Vagina (tissue), 2 donors: ENCODE measurements at regions not wholly inside any gene's neighbourhood (a gene's known extent, or its start where the extent isn't known, plus 50 kb on each side); places are given as distances from the start of the nearest gene placed in this dataset.

Experiments
- CTCF ChIP-seq, 3 experiments: fragments of 450-650 bp in 2 of 3; fragments of 200-600 bp in 1 of 3; sonication (generic) in 1 of 3; IDR thresholded peaks; one replicate each; pipeline ENCODE4 v1.5.1; 2017 to 2019; ENCODE audit warnings: antibody characterized with exemption in 3 of 3, mild to moderate bottlenecking in 2 of 3, moderate library complexity in 2 of 3
- POLR2A ChIP-seq, 2 donors: fragments of 450-650 bp; IDR thresholded peaks; one replicate each; pipeline ENCODE4 v1.6.1; 2017; ENCODE audit warnings: antibody characterized with exemption in 2 of 2, mild to moderate bottlenecking in 2 of 2, moderate library complexity in 2 of 2
- POLR2AphosphoS5 ChIP-seq, 2 donors: sonication (generic); formaldehyde crosslinking; IDR thresholded peaks; one replicate each; pipeline ENCODE4 v1.9.0; 2017; ENCODE audit warnings: antibody characterized with exemption in 2 of 2, mild to moderate bottlenecking in 2 of 2, low read depth in 1 of 2; ENCODE audit not compliant: insufficient read depth in 1 of 2

GRCh38 chr4:23234716-23235115 is 542.0 kb downstream of the GBA3 start:
- TF ChIP-seq CTCF (IDR thresholded peaks at IDR 0.05) (no peak), POLR2AphosphoS5 (IDR thresholded peaks at IDR 0.05; ENCODE audit: insufficient read depth in 1 of 2, low read depth in 1 of 2) (no peak), POLR2A (IDR thresholded peaks at IDR 0.05) (no peak)
